ENCODE measurements at regions not wholly inside any gene's neighbourhood (a gene's known extent, or its start where the extent isn't known, plus 50 kb on each side); places are given as distances from the start of the nearest gene placed in this dataset.
"Not testable (repeated sequence)": the region's sequence is repeated elsewhere in the genome, so short reads cannot be mapped to it uniquely, and the experiment has no call there.

- DNase-seq, result not testable (repeated sequence)
Observed at GRCh38 chr1:144140243-144140642, 168.5 kb upstream of the FAM72C start.

GRCh38 chr1:144105006-144105405, 133.2 kb upstream of the FAM72C start:
- DNase-seq, result not testable (repeated sequence)

GRCh38 chr1:144104000-144104677, 132.4 kb upstream of the FAM72C start:
- peak; percentile 16 for DNase-seq

- peak; percentile 24 for DNase-seq
Observed at GRCh38 chr1:144103156-144103880, 131.5 kb upstream of the FAM72C start.

GRCh38 chr1:144102046-144102745, 130.4 kb upstream of the FAM72C start:
- DNase-seq, result peak; percentile 0

- peak; percentile 5 for DNase-seq
Observed at GRCh38 chr1:144101397-144102045, 129.7 kb upstream of the FAM72C start.

GRCh38 chr1:144077167-144077841, 105.5 kb upstream of the FAM72C start:
- peak; percentile 8 for DNase-seq

GRCh38 chr1:144076646-144077045, 104.9 kb upstream of the FAM72C start:
- not testable (repeated sequence) for DNase-seq

GRCh38 chr1:144070394-144071053, 98.7 kb upstream of the FAM72C start:
- DNase-seq, result not testable (repeated sequence)

GRCh38 chr1:144067042-144067441, 95.3 kb upstream of the FAM72C start:
- DNase-seq, result not testable (repeated sequence)

- DNase-seq, result not testable (repeated sequence)
Observed at GRCh38 chr1:144066071-144066813, 94.5 kb upstream of the FAM72C start.

- DNase-seq, result not testable (repeated sequence)
Observed at GRCh38 chr1:144065299-144066060, 93.7 kb upstream of the FAM72C start.

- DNase-seq, result not testable (repeated sequence)
Observed at GRCh38 chr1:144049365-144049764, 77.6 kb upstream of the FAM72C start.

- not testable (repeated sequence) for DNase-seq
Observed at GRCh38 chr1:144046645-144047044, 74.9 kb upstream of the FAM72C start.

- DNase-seq, result not testable (repeated sequence)
Observed at GRCh38 chr1:144045751-144046546, 74.2 kb upstream of the FAM72C start.

- not testable (repeated sequence) for DNase-seq
Observed at GRCh38 chr1:144042251-144042650, 70.5 kb upstream of the FAM72C start.

- DNase-seq, result not testable (repeated sequence)
Observed at GRCh38 chr1:144040293-144040692, 68.5 kb upstream of the FAM72C start.

GRCh38 chr1:144034045-144034444, 62.3 kb upstream of the FAM72C start:
- DNase-seq, result not testable (repeated sequence)

GRCh38 chr1:144031550-144031949, 59.8 kb upstream of the FAM72C start:
- not testable (repeated sequence) for DNase-seq
